Pulmonary artery endothelial cell (primary cell): ENCODE measurements at regions not wholly inside any gene's neighbourhood (a gene's known extent, or its start where the extent isn't known, plus 50 kb on each side); places are given as distances from the start of the nearest gene placed in this dataset.

Source experiments
- DNase-seq: peaks from one replicate; pipeline ENCODE4 v3.0.0-alpha.2; 2011; ENCODE audit warnings: low read depth, low spot score

DNA sequence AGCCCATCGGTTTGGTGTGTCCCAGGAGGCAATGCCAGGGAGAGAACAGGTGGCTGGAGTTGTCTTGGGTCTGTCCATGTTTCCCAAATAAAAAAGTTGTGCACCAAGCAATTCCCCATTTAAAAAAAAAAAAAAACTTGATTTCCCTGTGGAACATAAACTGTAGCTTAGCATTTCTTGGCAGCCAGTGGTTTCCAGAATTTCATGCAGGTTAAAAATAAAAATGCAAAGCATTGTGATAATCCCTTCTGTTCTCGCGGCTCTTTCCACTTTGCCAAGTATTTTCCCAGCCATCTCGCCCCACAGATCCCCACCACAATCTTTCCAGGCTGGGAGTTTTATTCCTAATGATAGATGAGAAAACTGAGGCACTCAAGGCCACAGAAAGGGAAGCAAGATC lies 51.4 kb upstream of the MSX1 start:
- no peak for DNase-seq

- no peak for DNase-seq
These were observed 53.6 kb upstream of the MSX1 start for GRCh38 chr4:4805887-4806286.

GRCh38 chr4:4803912-4804296 lies 55.6 kb upstream of the MSX1 start:
- DNase-seq: no peak

DNA sequence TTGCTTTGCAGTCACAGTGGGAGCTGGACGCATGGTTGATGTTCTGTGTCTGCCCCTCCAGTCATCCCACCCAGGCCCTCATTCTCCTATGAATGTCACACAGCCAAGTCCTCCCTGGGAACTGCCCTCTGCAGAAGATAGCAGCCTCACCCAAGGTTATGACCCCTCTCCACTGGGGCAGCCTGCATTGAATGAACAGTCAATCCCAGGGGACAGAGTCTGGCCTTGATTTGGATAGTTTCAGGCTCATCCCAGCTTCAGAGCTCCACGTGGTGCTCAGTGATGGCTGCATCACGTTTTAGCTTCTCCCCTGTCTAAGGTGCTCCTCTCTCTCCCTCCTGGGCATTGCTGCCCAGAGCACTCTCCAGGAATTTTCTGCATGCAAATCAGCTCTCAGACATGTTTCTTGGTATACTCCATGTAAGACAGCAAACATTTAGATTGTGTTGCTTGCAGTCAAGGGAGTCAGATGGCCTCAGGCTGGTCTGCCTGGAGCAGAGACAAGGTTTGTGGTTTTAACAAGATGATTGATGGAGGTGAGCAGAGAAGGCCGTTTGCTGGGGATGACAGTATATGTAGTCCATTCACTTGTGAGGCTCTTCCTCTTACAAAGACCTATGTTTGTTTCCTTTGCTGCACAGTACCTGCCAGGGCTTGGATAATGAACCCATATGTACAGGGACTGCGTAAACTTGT lies 56.1 kb upstream of the MSX1 start:
- DNase-seq: no peak

DNA sequence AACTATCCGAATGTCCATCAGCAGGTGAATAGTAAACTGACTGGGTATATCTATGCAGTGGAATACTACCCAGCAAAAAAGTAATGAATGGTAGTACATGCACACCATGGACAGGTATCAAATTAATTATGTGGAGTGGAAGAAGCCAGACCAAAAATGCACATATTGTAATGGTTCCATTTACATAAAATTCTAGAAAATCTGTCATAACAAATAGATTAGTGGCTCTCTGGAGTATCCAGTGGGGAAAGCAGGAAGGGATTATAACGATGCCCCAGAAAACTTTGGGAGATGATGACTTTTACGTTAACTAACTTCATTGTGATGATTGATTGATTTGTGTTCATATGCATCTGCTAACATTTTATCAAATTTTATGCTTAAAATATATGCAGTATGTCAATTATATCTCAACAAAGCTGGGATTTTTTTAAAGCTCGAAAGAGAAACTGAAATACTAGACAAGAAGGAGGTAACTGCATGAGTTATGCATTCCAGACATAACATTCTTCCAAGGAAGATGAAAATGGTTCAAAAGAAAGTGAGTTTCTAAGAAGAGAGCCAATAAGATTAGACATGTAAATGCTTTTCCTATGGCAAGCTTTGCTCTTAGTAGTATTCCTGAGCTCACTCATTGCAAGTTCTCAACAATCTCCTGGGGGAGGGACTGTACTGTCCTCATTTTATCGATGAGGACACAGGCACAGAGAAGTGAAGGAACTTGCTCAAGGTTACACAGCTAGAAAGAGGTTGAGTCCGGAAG lies 58.6 kb upstream of the MSX1 start:
- no peak for DNase-seq

GRCh38 chr4:4794421-4794820 lies 65.0 kb upstream of the MSX1 start:
- DNase-seq: no peak

DNA sequence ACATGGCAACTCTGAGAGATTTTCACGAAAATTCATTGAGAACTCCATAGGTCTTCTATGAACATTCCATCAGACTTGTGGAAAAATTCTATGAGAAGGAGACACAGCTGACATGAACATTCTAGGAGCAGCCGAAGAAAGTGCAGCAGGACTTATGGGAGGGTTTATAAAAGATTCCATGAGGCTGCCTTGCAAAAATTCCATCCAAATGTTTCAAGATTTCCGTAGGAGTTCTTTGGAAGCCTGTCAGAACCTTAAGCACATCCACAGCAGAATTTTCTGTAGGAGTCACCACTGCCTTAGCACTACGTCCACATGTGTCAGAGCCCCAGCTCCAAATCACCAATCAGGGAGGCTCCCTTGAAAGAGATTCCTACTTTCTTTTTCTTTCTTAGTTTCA lies 67.0 kb upstream of the MSX1 start:
- no peak for DNase-seq

GRCh38 chr4:4791299-4792111 lies 68.0 kb upstream of the MSX1 start:
- DNase-seq: no peak

- no peak for DNase-seq
These were observed 70.0 kb upstream of the MSX1 start for GRCh38 chr4:4789462-4789861.

GRCh38 chr4:4788573-4788972 lies 70.9 kb upstream of the MSX1 start:
- no peak for DNase-seq

GRCh38 chr4:4787421-4787820 lies 72.0 kb upstream of the MSX1 start:
- DNase-seq: no peak

DNA sequence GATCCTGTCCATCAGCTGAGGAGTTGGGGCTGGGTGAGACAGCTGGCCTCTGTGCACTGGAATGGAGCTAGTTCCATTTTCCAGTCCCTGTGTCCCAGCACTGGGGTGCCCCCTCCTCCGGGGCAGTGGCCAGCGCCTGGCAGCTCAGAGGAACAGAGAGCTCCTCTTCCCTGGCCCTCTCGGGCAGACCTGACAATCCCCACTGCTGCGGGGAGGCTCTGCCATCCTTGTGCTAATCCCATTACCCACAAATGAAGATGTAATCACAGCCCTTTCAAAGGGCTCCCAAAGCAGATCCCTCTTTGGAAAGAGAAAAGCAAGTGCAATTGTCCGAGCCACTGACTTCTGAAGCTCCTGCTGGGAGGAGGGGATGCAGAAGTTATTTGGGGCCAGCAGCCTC lies 75.1 kb upstream of the MSX1 start:
- no peak for DNase-seq

- DNase-seq: no peak
These were observed 75.6 kb upstream of the MSX1 start for GRCh38 chr4:4783847-4784246.

DNA sequence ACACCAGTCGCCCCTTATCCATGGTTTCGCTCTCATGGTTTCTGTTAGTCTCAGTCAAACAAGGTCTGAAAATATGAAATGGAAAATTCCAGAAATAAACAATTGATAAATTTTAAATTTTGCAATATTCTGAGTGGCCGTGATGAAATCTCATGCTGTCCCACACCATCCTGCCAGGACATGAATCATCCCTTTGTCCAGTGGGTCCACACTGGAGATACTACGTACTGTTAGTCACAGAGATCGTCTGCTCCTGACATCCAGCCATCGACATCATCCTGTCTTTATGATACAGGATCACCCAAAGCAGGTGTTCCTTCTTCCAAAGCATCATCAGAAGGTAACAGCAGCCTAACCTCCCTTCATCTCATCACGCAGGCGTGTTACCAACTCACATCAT lies 76.5 kb upstream of the MSX1 start:
- DNase-seq: no peak

DNA sequence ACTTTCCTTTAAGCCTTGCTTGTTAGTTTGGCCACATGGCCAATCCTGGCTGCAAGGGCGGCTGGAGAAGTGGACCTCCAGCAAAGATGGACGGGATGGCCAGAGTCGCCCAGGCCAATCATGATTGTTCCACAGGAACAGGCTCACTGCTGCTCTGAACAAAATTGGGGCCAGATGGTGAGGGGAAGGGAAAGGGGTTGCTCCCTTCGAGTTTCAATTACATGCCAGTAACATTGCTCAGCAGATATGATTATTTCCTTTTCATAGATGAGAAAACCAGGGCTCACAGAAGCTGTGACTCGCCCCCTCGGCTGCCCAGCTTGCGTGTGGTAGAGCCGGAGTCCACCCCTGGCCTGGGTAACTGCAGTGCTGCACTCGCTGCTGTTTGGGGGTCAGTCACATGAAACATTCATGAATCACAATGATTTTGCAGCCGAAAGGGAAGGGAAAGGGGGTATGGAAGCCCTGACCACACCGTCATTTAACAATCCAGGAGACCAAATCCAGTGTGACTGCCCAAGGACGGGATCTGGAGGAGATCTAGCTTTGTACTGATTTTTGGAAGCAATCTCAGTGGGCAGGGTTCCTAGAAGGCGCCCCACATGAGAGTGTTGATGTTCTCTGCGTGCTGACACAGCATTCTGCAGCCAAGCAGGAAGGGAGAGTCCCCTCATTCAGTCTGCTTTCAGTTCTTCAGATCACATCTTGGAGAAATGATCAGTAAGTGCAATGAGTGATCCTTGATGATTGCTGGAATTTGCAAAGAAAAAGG lies 77.3 kb upstream of the MSX1 start:
- no peak for DNase-seq

GRCh38 chr4:4780729-4781244 lies 78.7 kb upstream of the MSX1 start:
- DNase-seq: no peak

DNA sequence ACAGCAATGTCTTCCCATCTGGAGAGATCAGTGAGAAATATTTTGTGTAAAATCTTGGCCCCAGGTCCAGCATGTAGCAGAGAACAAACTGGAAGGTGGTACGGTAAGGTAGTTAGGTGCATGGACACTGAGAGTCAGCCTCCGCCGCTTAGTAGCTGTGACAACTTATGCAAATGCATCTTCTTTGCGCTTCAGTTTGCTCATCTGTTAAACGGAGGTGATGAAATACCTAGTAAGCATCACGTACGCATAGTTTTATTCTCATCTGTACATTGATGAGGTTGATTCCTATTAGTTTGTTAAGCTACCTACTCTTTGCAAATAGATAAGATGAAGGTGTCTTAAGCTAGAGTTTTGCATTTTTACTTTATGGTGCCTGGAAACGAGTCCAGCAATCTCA lies 80.0 kb upstream of the MSX1 start:
- DNase-seq: no peak

DNA sequence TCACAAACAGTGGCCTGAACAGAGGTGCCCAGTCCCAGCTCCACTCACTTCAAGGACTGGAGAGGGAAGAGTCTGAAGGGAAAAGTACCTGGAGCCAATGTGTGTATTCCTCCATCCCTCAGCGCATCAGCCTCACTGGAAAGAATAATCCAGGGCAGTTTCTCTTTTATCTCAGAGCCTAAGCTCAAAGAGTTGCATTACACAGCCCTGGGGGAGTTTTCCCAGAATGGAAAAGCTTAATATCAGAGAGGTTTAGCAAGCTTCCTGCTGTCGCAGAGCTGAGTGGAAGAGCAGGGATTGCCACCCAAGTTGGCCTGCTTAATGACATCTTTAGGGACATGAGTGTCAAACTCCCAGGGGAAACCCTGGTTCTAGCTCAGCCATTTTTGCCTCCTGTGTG lies 80.4 kb upstream of the MSX1 start:
- no peak for DNase-seq

- DNase-seq: no peak
These were observed 80.9 kb upstream of the MSX1 start for GRCh38 chr4:4778554-4778953.

DNA sequence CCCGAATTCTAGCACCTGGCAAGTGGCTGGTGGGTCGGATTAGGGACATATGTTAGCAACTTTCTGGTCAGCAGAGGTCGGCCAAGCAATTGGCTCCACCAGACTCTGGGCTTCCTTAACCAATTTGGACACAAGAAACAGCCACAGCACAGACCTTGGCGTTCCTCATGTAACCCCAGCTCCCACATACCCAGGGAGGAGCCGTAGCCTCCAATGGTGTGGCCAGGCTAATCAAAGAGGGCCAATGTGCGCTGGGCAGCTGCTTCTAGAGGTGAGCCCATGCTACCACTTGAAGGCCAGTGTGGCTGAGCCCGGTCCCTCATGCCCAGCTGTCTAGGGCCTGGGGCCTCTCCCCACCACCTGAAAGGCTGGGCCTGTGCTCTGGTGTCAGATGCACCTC lies 82.5 kb upstream of the MSX1 start:
- no peak for DNase-seq

DNA sequence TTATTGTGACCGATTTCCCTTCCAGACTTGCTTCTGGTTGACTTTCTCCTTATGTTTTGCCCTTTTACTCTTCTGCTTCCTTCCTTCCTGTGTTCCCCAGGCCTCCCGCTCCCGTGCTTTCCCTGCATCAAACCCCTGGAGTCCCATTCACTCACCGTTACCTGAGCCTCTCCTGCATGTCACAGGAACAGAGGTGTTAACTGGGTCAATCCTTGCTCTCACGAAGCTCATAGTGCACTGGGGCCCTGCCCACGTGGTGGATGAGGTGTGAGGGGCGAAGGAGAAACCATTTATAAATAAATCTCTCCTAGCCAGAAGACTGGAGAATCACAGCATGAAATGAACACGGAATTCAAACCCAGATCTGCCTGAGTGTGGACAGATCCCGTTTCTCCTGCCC lies 83.1 kb upstream of the MSX1 start:
- no peak for DNase-seq
